A549 (cell line): ENCODE measurements at regions not wholly inside any gene's neighbourhood (a gene's known extent, or its start where the extent isn't known, plus 50 kb on each side); places are given as distances from the start of the nearest gene placed in this dataset.

ENCODE experiments used
- ATAC-seq, 2 experiments: fragments of 200-7000 bp in 1 of 2; fragments of >200 bp in 1 of 2; cut with Nextera tagmentation in 1 of 2; cut with Tn5 transposase in 1 of 2; 3 replicates each; pipeline versions ENCODE4 v1.8.0 to v1.9.1; 2018 to 2020; ENCODE audit warnings: mild to moderate bottlenecking in 1 of 2, moderate library complexity in 1 of 2
- CTCF ChIA-PET: fragments of 300-600 bp; sonication (Branson Sonifier 250); formaldehyde crosslinking; extraction: SDS; loops from one replicate; lab custom pipeline; 2021; ENCODE audit warnings: antibody characterized with exemption, inconsistent platforms; lab: Yijun Ruan, JAX
- POLR2A ChIA-PET: fragments of 350-600 bp; formaldehyde crosslinking; extraction: SDS; loops from one replicate; lab custom pipeline; 2021; ENCODE audit warnings: antibody characterized with exemption, inconsistent platforms; lab: Yijun Ruan, JAX
- DNase-seq, 2 experiments: peaks; one replicate each; pipeline versions ENCODE4 v3.0.0 to v3.0.0-alpha.2; 2011 to 2016; ENCODE audit warnings: low read depth in 1 of 2, low spot score in 1 of 2
- FAIRE-seq: peaks from 2 replicates; lab custom pipeline; 2011; peaks lifted over from hg19 to GRCh38; lab: Jason Lieb, UNC
- H3K27ac ChIP-seq, 2 experiments: fragments of >200 bp; sonication (Bioruptor Twin); formaldehyde crosslinking; 3 replicates each; pipeline ENCODE4 v1.5.1; 2016 to 2017
- H3K4me1 ChIP-seq: fragments of >200 bp; sonication (Bioruptor Twin); formaldehyde crosslinking; 3 replicates; pipeline ENCODE4 v1.6.1; 2016
- H3K4me2 ChIP-seq: fragments of >200 bp; sonication (Bioruptor Twin); formaldehyde crosslinking; 3 replicates; pipeline ENCODE4 v1.6.1; 2016
- H3K4me3 ChIP-seq: fragments of >200 bp; sonication (Bioruptor Twin); formaldehyde crosslinking; 3 replicates; pipeline ENCODE4 v1.5.1; 2016
- H3K9me3 ChIP-seq: fragments of >200 bp; sonication (Bioruptor Twin); formaldehyde crosslinking; 3 replicates; pipeline ENCODE4 v1.6.1; 2016
- BCL3 ChIP-seq: fragments of >200 bp; sonication (Bioruptor Twin); formaldehyde crosslinking; IDR thresholded peaks from 3 replicates; pipeline ENCODE4 v1.6.1; 2016
- BHLHE40 ChIP-seq: IDR thresholded peaks from 2 replicates; pipeline ENCODE4 v1.6.1; 2012; ENCODE audit warnings: low read depth, low read length, inconsistent platforms
- CEBPB ChIP-seq, 2 experiments: fragments of >200 bp in 1 of 2; sonication (Bioruptor Twin) in 1 of 2; formaldehyde crosslinking in 1 of 2; IDR thresholded peaks; 2 replicates each; pipeline ENCODE4 v1.6.1; 2012 to 2016
- EHMT2 ChIP-seq: fragments of 200-600 bp; sonication (generic); IDR thresholded peaks from 2 replicates; pipeline ENCODE4 v1.6.1; 2016; ENCODE audit warnings: antibody characterized with exemption, low read depth, mild to moderate bottlenecking, moderate library complexity
- EP300 ChIP-seq, 2 experiments: fragments of >200 bp; sonication (Bioruptor Twin); formaldehyde crosslinking; IDR thresholded peaks; 2 replicates in 1 of 2; 3 replicates in 1 of 2; pipeline ENCODE4 v1.6.1; 2016 to 2017
- FOXS1 ChIP-seq: fragments of 250-450 bp; sonication (Bioruptor Pico); IDR thresholded peaks from 2 replicates; pipeline ENCODE4 v1.5.0; 2020; ENCODE audit warnings: mild to moderate bottlenecking, moderate library complexity
- HEYL ChIP-seq: fragments of 250-450 bp; sonication (Bioruptor Pico); IDR thresholded peaks from 2 replicates; pipeline ENCODE4 v1.8.0; 2021; ENCODE audit warnings: mild to moderate bottlenecking, moderate library complexity
- JUN ChIP-seq, 2 experiments: fragments of >200 bp; sonication (Bioruptor Twin); formaldehyde crosslinking; IDR thresholded peaks; 2 replicates in 1 of 2; 3 replicates in 1 of 2; pipeline ENCODE4 v1.6.1; 2016 to 2017
- JUNB ChIP-seq: fragments of >200 bp; sonication (Bioruptor Twin); formaldehyde crosslinking; IDR thresholded peaks from 2 replicates; pipeline ENCODE4 v1.6.1; 2016
- MAFK ChIP-seq: fragments of 450-650 bp; IDR thresholded peaks from 2 replicates; pipeline ENCODE4 v1.6.1; 2014; ENCODE audit not compliant: partially characterized antibody
- MAZ ChIP-seq: fragments of 150-350 bp; IDR thresholded peaks from 2 replicates; pipeline ENCODE4 v1.6.1; 2014; ENCODE audit warnings: antibody characterized with exemption, low read depth, low read length, borderline replicate concordance
- NPAS2 ChIP-seq: fragments of 250-450 bp; sonication (Bioruptor Pico); IDR thresholded peaks from 2 replicates; pipeline ENCODE4 v1.8.0; 2022; ENCODE audit warnings: mild to moderate bottlenecking, moderate library complexity, borderline replicate concordance
- PBX3 ChIP-seq: IDR thresholded peaks from 2 replicates; pipeline ENCODE4 v1.6.1; 2012
- PHF8 ChIP-seq: fragments of 200-600 bp; sonication (generic); IDR thresholded peaks from 2 replicates; pipeline ENCODE4 v1.6.1; 2016; ENCODE audit warnings: low read depth, mild to moderate bottlenecking, antibody characterized with exemption, moderate library complexity, borderline replicate concordance
- TP53 ChIP-seq: fragments of 250-450 bp; sonication (Bioruptor Pico); IDR thresholded peaks from 2 replicates; pipeline ENCODE4 v1.5.0; 2021; ENCODE audit warnings: mild to moderate bottlenecking, moderate library complexity
- ZC3H11A ChIP-seq: fragments of 450-650 bp; IDR thresholded peaks from 2 replicates; pipeline ENCODE4 v1.6.1; 2014; ENCODE audit warnings: antibody characterized with exemption, mild to moderate bottlenecking
- ZNF302 ChIP-seq: fragments of 250-450 bp; sonication (Bioruptor Pico); IDR thresholded peaks from 2 replicates; pipeline ENCODE4 v1.9.0; 2021; ENCODE audit warnings: inconsistent platforms, mild to moderate bottlenecking, moderate library complexity
- WGBS: methylation state at CpG from one replicate; pipeline ENCODE4 v1.1.6; 2017; ENCODE audit errors: missing lambda C conversion rate; 5-methylcytosine and 5-hydroxymethylcytosine counted together

- H3K4me1 ChIP-seq: no peaks in the 10 kb centered on the region
- H3K4me2 ChIP-seq: no peak overlapping the region
- no peaks in the 10 kb centered on the region for H3K9me3 ChIP-seq
- H3K4me3 ChIP-seq: no peak overlapping the region
- H3K27ac ChIP-seq: no peak overlapping the region
- DNase-seq (no peak), FAIRE-seq (no peak), ATAC-seq (no peak)
- POLR2A ChIA-PET: no interaction called here
- no peak for TF ChIP-seq ZNF302 (CRISPR knock-in tag)
- CTCF ChIA-PET: no interaction called here
- WGBS: 43% methylated on average over 6 of the region's 6 CpGs
Measured at GRCh38 chr11:122040464-122040863, 75.6 kb downstream of the BLID start.

GRCh38 chr11:122038543-122038942 lies 77.5 kb downstream of the BLID start:
- ChIA-PET POLR2A (no interaction called here), CTCF (no interaction called here)
- DNase-seq (no peak), ATAC-seq (no peak), FAIRE-seq (no peak)
- Histone ChIP-seq H3K4me1 (no peaks in the 10 kb centered on the region), H3K4me2 (no peak overlapping the region), H3K9me3 (no peaks in the 10 kb centered on the region), H3K27ac (no peak overlapping the region), H3K4me3 (no peak overlapping the region)
- 33% methylated on average over 2 of the region's 2 CpGs for WGBS
- no peak for TF ChIP-seq NPAS2 (CRISPR knock-in tag)
- no peak for TF ChIP-seq JUNB
- no peak for TF ChIP-seq CEBPB (IDR thresholded peaks at IDR 0.05)
- TF ChIP-seq MAFK: no peak
- TF ChIP-seq FOXS1 (CRISPR knock-in tag): no peak
- no peak for TF ChIP-seq ZC3H11A
- TF ChIP-seq TP53 (CRISPR knock-in tag): no peak

- Histone ChIP-seq H3K4me2 (no peak overlapping the region), H3K4me1 (no peaks in the 10 kb centered on the region), H3K27ac (no peak overlapping the region), H3K4me3 (no peak overlapping the region), H3K9me3 (no peaks in the 10 kb centered on the region)
- ChIA-PET CTCF (no interaction called here), POLR2A (no interaction called here)
- DNase-seq (no peak), FAIRE-seq (no peak), ATAC-seq (no peak)
- no peak for TF ChIP-seq EHMT2
Measured at GRCh38 chr11:122037911-122038310, 78.1 kb downstream of the BLID start.

GRCh38 chr11:122036493-122036892 lies 79.5 kb downstream of the BLID start:
- no peaks in the 10 kb centered on the region for H3K4me1 ChIP-seq
- no peak overlapping the region for H3K4me2 ChIP-seq
- FAIRE-seq (no peak), ATAC-seq (no peak), DNase-seq (no peak)
- TF ChIP-seq JUNB (no peak), BCL3 (no peak), ZC3H11A (no peak)
- ChIA-PET POLR2A (no interaction called here), CTCF (interaction anchor here (1.4 kb wide), 1 partner anchor 11 kb away, joined by 3 read pairs; no protein-coding TSS in a partner anchor)
- 61% methylated on average over 6 of the region's 6 CpGs for WGBS
- no peaks in the 10 kb centered on the region for H3K9me3 ChIP-seq
- no peak overlapping the region for H3K27ac ChIP-seq
- no peak overlapping the region for H3K4me3 ChIP-seq

GRCh38 chr11:122036018-122036417 lies 80.0 kb downstream of the BLID start:
- ATAC-seq: no peak
- no peak for TF ChIP-seq TP53 (CRISPR knock-in tag)
- TF ChIP-seq BHLHE40: no peak
- no peak for TF ChIP-seq HEYL (CRISPR knock-in tag)
- TF ChIP-seq PBX3: no peak
- TF ChIP-seq PHF8: no peak
- no peak for TF ChIP-seq JUN (IDR thresholded peaks at IDR 0.05)
- no peak for TF ChIP-seq MAZ
- no peak for TF ChIP-seq EHMT2
- no peak for TF ChIP-seq EP300 (IDR thresholded peaks at IDR 0.05)
- TF ChIP-seq, all 56 proteins: peak for 0
- WGBS: 28% methylated on average over 1 of the region's 1 CpG
- H3K4me2 ChIP-seq: no peak overlapping the region
- DNase-seq: no peak
- ChIA-PET CTCF (interaction anchor here (1.4 kb wide), 1 partner anchor 10 kb away, joined by 3 read pairs; no protein-coding TSS in a partner anchor), POLR2A (no interaction called here)
- H3K27ac ChIP-seq: no peak overlapping the region
- H3K9me3 ChIP-seq: no peaks in the 10 kb centered on the region
- H3K4me1 ChIP-seq: no peaks in the 10 kb centered on the region
- no peak for FAIRE-seq
- no peak overlapping the region for H3K4me3 ChIP-seq
